Peyer's patch (tissue), 4 donors: ENCODE measurements at regions not wholly inside any gene's neighbourhood (a gene's known extent, or its start where the extent isn't known, plus 50 kb on each side); places are given as distances from the start of the nearest gene placed in this dataset.

Source experiments
- DNase-seq, 3 donors: peaks; one replicate each; pipeline ENCODE4 v3.0.0-alpha.2; 2017 to 2019
- H3K27ac ChIP-seq, 4 donors: fragments of 200-600 bp; sonication (generic); one replicate each; pipeline ENCODE4 v1.5.1; 2016 to 2019
- H3K27me3 ChIP-seq, 2 donors: fragments of 200-600 bp; sonication (generic); one replicate each; pipeline ENCODE4 v1.5.1; 2019
- H3K36me3 ChIP-seq, 3 donors: fragments of 200-600 bp; sonication (generic); one replicate each; pipeline ENCODE4 v1.5.1; 2016 to 2019
- H3K4me1 ChIP-seq, 4 donors: fragments of 200-600 bp; sonication (generic); one replicate each; pipeline ENCODE4 v1.5.1; 2016 to 2019
- H3K4me3 ChIP-seq, 4 donors: fragments of 200-600 bp; sonication (generic); 1 replicate in 3 of 4; 2 replicates in 1 of 4; pipeline ENCODE4 v1.5.1; 2016 to 2019; ENCODE audit warnings: mild to moderate bottlenecking in 1 of 4
- H3K9me3 ChIP-seq, 4 donors: fragments of 200-600 bp; sonication (generic); one replicate each; pipeline ENCODE4 v1.5.1; 2016 to 2019; ENCODE audit warnings: mild to moderate bottlenecking in 1 of 4
- POLR2A ChIP-seq, 2 donors: fragments of 450-650 bp; IDR thresholded peaks; one replicate each; pipeline ENCODE4 v1.5.1; 2017; ENCODE audit warnings: antibody characterized with exemption in 2 of 2, mild to moderate bottlenecking in 2 of 2, moderate library complexity in 2 of 2
- TF ChIP-seq, protein P1 (sequence below), 6 experiments: fragments of 450-650 bp in 4 of 6; fragments of 200-600 bp in 2 of 6; sonication (generic) in 1 of 6; IDR thresholded peaks; one replicate each; pipeline ENCODE4 v1.5.1; 2017 to 2019; ENCODE audit warnings: antibody characterized with exemption in 6 of 6, mild to moderate bottlenecking in 3 of 6, moderate library complexity in 1 of 6

DNA sequence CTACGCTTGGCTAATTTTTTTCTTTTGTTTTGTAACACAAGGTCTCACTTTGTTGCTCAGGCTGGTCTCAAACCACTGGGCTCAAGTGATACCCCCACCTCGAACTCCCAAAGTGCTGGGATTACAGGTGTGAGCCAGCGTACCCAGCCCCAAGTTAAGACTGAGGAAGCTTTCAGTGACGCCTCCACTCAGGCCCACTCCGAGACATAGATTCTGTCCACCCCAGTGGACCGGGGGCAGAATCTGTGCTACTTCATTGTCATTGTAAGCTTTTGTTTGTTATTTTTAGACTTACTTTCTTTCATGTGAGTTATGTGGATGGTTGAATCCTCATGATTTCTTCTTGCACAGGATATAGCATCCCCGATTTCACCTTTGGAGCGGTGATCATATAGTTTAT lies 156.9 kb upstream of the TSHZ3 start:
- H3K4me1 ChIP-seq, result no peaks in the 10 kb centered on the region
- TF ChIP-seq POLR2A (IDR thresholded peaks at IDR 0.05), result no peak
- TF ChIP-seq, protein P1, sequence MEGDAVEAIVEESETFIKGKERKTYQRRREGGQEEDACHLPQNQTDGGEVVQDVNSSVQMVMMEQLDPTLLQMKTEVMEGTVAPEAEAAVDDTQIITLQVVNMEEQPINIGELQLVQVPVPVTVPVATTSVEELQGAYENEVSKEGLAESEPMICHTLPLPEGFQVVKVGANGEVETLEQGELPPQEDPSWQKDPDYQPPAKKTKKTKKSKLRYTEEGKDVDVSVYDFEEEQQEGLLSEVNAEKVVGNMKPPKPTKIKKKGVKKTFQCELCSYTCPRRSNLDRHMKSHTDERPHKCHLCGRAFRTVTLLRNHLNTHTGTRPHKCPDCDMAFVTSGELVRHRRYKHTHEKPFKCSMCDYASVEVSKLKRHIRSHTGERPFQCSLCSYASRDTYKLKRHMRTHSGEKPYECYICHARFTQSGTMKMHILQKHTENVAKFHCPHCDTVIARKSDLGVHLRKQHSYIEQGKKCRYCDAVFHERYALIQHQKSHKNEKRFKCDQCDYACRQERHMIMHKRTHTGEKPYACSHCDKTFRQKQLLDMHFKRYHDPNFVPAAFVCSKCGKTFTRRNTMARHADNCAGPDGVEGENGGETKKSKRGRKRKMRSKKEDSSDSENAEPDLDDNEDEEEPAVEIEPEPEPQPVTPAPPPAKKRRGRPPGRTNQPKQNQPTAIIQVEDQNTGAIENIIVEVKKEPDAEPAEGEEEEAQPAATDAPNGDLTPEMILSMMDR (IDR thresholded peaks at IDR 0.05), result no peak
- H3K4me3 ChIP-seq, result no peak overlapping the region
- DNase-seq, result no peak
- H3K36me3 ChIP-seq, result no peaks in the 10 kb centered on the region
- H3K27ac ChIP-seq, result no peak overlapping the region
- H3K27me3 ChIP-seq, result no peaks in the 10 kb centered on the region
- H3K9me3 ChIP-seq, result no peaks in the 10 kb centered on the region

DNA sequence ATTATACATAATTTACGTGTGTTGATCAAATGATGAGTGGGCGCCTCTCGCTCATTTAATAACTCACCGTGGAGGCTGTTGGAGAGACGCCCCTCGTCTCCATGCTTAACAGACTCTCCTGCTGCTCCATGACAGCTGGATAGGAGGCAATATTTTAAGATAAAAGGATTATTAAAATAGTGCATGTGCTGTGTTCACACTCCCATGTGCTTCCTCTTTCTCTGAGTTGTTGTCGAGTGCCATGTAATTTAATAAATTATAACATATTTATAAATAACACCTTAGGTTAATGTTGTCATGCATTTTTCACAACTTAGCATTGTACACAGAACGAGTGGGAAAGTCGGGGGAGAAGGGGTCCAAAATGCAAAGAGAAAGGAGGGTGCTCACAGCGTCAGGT lies 161.4 kb upstream of the TSHZ3 start:
- no peak for DNase-seq
- no peaks in the 10 kb centered on the region for H3K4me1 ChIP-seq
- no peaks in the 10 kb centered on the region for H3K9me3 ChIP-seq
- no peak overlapping the region for H3K4me3 ChIP-seq
- H3K27me3 ChIP-seq, result no peaks in the 10 kb centered on the region
- no peaks in the 10 kb centered on the region for H3K36me3 ChIP-seq
- no peak for TF ChIP-seq POLR2A (IDR thresholded peaks at IDR 0.05)
- TF ChIP-seq, protein P1 (IDR thresholded peaks at IDR 0.05), result no peak
- H3K27ac ChIP-seq, result no peak overlapping the region

DNA sequence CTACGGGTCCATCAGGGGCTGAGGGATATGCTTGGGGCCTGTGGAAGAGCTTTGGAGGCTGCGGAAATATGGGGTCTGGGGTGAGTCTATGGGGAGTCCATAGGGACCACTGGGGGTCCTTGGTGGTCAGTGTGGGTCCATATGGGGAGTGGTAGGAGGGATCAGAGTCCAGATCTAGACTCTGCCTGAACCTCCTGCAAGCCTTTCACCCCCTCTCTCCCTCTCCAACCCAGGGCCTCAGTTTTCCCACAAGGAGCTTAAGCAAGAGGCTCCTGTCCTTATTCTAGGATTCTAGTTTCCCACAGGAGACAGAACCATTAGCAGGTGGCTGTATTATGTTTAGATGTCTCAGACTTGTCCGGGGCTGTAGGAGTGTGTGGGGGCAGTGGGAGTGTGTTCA lies 161.9 kb upstream of the TSHZ3 start:
- H3K9me3 ChIP-seq, result no peaks in the 10 kb centered on the region
- H3K27me3 ChIP-seq, result no peaks in the 10 kb centered on the region
- H3K4me3 ChIP-seq, result no peak overlapping the region
- DNase-seq, result no peak
- no peaks in the 10 kb centered on the region for H3K36me3 ChIP-seq
- no peaks in the 10 kb centered on the region for H3K4me1 ChIP-seq
- H3K27ac ChIP-seq, result no peak overlapping the region
- TF ChIP-seq POLR2A (IDR thresholded peaks at IDR 0.05), result no peak
- TF ChIP-seq, protein P1 (IDR thresholded peaks at IDR 0.05), result no peak

DNA sequence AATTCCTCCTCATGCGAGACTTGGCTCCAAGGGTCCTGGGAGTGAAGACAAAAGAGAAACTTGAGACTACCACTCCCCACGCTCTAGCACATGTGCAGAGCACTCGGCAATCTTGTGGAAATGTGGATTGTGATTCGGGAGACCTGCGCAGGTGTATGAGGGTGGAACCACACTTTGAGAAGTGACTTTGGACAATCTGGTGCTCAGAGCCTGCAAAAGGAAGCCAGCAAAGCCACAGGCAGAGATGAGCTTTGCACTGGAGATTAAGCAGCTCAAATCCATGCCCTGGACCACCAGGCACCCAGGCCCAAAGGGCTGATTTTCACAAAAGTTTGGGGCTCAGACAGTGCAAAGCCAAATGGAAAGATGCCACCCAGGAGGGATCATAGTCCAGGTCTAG lies 162.5 kb upstream of the TSHZ3 start:
- H3K27me3 ChIP-seq, result no peaks in the 10 kb centered on the region
- no peak for DNase-seq
- no peak overlapping the region for H3K27ac ChIP-seq
- no peaks in the 10 kb centered on the region for H3K9me3 ChIP-seq
- no peaks in the 10 kb centered on the region for H3K36me3 ChIP-seq
- H3K4me1 ChIP-seq, result no peaks in the 10 kb centered on the region
- TF ChIP-seq, protein P1 (IDR thresholded peaks at IDR 0.05), result no peak
- no peak for TF ChIP-seq POLR2A (IDR thresholded peaks at IDR 0.05)
- no peak overlapping the region for H3K4me3 ChIP-seq

DNA sequence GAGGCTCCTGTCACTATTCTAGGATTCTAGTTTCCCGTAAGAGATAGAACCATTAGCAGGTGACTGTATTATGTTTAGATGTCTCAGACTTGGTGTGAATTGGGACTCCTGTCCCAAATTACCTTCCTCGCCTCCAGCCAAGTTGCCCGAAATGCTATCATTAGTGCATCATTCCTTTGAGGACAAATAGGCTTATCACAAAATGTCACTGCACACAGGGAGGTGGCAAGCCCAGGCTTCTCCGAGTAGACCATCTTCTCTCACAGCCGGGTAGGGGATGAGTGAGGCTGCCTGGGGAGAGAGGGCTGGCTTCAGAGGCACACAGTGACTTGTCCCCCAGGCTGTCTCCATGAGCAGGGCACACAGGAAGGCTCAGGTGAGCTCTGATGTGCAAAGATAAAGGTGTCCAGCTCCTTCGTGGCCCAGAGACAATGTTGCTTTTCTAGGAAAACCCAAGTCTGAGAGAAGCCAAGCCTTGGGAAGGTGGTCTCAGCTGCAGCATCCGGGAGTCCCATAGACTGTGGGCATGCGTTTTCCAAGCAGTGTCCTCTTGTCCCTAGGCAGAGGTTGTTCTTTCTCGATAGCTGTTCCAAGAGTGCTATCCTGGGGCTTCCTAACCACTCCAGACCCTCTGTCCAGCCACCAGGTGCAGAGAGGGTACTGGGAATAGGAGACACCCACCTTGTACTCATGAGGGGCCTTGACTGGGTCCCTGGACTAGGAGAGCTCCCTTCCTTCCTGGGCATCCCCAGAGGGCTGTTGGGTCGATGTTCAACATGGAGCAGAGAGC lies 163.1 kb upstream of the TSHZ3 start:
- Histone ChIP-seq H3K4me3 (no peak overlapping the region), H3K9me3 (no peaks in the 10 kb centered on the region), H3K27me3 (no peaks in the 10 kb centered on the region), H3K27ac (no peak overlapping the region), H3K4me1 (no peaks in the 10 kb centered on the region), H3K36me3 (no peaks in the 10 kb centered on the region)
- DNase-seq, result no peak
- TF ChIP-seq POLR2A (IDR thresholded peaks at IDR 0.05), result no peak
- TF ChIP-seq, protein P1 (IDR thresholded peaks at IDR 0.05), result no peak
